Mesenteric fat pad (tissue), 1 donor: ENCODE measurements at regions not wholly inside any gene's neighbourhood (a gene's known extent, or its start where the extent isn't known, plus 50 kb on each side); places are given as distances from the start of the nearest gene placed in this dataset.
"Not testable (repeated sequence)": the region's sequence is repeated elsewhere in the genome, so short reads cannot be mapped to it uniquely, and the experiment has no call there.

ENCODE experiments used
- DNase-seq: peaks from one replicate; pipeline ENCODE4 v3.0.0-alpha.2; 2020; ENCODE audit warnings: low spot score
- donor health status: DM: yes; HTN: yes; CAD: no.

DNA sequence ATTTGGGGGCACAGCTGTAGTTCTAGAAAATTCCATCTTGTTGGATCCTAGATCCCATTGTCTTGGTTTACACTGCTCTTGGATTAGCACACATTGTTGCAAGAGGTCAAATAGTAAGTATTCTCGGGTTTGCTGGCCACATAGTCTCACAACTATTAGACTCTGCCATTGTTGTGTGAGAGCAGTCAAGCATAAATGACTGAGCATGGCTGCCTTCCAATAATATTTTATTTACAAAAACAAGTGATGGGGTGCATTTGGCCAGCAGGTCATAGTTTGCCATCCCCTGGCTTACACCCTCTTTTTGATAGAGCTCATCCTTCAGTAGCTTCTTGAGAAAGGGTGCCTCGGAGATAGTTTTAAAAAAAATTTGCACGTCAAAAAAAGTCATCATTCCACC is 77.9 kb upstream of the ALX4 start:
- no peak for DNase-seq

DNA sequence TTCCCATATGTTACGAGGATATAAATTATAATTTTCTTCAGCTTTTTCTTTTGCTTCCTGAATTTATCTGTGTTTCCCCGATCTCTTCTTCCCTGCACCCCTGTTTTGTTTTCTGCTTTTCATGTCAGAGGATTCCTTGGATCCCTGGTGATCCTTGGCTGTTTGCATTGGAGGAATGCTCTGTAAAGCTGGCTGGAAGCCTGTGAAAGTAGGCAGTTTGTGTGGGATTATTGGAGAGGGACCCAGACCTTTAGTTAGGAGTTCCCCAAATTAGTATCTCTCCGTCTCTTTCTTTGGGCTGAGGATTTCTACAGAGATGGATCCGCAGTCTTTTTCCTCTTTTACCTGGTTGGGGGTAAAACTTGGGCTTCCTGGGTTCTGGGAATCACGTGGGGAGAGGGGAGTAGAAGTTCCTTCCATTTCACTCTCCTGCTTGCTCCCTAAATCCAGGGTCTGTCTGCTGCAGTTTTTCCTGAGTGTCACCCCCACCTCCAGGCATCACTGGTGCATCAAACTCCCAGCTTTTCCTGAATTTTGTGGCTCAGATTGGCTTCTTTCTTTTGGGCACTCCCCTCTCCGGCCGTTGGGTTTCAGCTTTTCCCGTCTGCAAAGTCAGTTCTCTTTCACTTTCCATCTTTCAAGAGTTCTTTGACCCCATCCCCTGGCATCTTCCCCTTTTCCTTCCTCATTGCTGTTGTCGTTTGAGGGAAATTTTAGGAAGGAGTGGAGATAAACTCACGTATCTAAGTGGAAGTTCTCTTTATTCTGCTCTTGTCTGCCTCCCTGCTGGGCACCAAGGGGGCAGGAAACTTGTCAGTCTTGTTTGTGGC is 79.1 kb upstream of the ALX4 start:
- peak; percentile 5 for DNase-seq

DNA sequence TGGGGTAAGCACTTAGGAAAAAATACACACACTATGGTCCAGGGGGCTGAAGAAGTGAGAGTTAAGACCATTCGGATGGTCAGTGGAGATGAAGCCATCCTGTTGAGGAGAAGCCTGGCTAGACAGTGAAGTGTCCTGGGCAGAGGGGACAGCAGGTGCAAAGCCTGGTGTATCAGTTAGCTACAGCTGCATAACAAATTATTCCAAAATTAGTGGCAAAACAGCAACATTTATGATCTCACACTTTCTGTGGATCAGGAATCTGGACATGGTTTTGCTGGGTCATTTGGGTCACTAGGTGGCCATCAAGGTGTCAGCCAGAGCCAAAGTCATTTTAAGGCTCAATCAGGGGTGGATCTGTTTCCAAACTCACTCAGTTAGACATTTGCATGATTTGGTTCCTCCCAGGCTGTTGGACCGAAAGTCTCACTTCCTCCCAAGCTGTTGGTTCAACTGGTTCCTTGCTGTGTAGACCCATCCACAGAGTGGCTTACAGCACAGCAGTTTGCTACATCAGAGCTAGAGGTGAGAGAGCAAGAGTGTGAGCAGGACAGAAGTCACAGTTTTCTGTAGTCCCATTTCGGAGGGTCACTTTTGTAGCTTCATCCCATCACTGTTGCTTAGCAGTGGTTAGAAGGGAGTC is 80.1 kb upstream of the ALX4 start:
- DNase-seq = peak; percentile 12

DNA sequence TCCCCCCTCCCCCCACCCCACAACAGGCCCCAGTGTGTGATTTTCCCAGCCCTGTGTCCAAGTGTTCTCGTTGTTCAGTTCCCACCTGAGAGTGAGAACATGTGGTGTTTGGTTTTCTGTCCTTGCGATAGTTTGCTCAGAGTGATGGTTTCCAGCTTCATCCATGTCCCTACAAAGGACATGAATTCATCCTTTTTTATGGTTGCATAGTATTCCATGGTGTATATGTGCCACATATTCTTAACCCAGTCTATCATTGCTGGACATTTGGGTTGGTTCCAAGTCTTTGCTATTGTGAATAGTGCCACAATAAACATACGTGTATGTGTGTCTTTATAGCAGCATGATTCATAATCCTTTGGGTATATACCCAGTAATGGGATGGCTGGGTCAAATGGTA is 81.1 kb upstream of the ALX4 start:
- DNase-seq = not testable (repeated sequence)

DNA sequence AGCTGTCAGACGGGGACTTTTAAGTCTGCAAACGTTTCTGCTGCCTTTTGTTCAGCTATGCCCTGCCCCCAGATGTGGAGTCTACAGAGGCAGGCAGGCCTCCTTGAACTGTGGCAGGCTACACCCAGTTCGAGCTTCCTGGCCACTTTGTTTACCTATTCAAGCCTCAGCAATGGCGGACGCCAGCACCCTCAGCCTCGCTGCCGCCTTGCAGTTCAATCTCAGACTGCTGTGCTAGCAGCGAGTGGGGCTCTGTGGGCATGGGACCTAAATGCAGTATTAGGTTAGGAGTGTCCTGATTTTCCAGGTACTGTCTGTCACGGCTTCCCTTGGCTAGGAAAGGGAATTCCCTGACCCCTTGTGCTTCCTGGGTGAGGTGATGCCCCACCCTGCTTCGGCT is 86.8 kb upstream of the ALX4 start:
- DNase-seq = peak; percentile 75

DNA sequence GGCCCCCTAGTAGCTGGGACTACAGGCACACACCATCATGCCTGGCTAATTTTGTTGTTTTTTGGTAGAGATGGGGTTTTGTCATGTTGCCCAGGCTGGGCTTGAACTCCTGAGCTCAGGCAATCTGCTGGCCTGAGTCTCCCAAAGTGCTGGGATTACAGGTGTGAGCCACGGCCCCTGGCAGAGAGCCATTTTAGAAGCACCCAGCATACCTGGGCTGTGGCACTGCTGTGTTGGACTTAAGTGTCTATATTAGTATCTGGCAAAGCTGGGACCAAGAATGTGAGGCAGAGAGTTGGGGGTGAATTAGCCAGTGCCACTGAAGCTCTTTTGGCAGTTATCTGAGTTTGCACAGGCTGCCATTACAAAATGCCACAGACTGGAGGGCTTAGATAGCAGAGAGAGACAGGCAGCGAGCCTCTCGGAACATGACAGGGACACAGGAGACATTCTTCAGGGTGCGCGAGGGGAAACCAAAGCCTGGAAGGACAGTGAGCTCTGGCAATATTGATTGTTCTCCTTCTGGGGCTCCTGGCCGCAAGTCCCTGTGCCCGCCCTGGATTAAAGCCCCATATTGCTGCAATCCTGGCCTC is 87.7 kb upstream of the ALX4 start:
- DNase-seq = peak; percentile 67

DNA sequence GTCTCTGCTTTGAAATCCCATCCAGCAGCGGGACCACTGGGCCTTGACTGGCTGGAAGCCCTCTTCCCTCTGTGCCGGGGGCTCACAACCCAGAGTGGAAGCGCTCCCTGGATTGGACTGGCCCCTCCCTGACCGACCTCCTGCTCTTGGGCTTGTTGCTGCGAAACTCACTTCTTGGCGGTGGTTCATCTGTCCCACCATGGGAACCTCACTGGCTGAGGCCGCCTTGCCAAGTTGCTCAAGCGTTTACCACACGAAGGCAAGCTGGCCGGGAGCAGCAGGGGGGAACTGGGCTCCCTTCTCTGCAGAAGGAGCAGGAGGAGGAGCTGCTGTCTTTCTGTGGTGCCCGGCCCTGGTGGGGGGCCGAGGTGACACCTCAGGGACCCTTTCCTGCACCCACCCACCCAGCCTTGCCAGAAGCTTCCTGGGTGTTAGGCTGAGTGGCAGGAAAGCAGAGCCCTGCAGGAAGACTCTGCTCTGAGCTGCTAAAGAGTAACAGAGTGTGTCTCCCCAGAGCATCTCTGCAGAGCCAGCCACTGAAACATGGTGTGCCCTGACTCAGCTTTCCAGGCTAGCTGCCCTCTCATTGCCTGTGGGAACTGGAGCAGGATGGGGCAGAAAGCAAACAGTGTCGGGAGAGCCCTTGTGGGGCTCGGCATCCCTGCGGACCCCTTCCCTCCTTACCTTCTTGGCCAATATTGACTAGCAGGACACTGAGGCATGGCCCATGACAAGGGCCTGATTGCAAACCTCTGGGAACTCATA is 88.5 kb upstream of the ALX4 start:
- DNase-seq = peak; percentile 84

DNA sequence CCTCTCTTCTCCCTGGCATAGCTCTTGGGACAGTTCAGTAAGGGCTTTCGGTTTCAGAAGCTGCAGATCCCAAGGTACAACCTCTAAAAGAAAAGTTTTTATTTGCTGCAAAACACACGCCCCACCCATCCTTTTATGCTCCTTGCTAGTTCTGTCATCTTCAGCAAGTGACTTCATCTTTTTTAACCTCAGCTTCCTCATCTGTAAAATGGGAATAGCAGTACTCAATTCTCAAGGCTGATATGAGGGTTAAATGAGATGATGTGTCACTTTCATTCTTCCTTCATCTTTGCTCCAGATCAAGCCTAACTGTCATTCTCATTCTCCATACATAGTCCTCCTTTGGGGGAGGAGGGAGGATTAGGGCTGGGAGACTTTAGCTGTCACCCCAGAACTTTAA is 90.0 kb upstream of the ALX4 start:
- no peak for DNase-seq

DNA sequence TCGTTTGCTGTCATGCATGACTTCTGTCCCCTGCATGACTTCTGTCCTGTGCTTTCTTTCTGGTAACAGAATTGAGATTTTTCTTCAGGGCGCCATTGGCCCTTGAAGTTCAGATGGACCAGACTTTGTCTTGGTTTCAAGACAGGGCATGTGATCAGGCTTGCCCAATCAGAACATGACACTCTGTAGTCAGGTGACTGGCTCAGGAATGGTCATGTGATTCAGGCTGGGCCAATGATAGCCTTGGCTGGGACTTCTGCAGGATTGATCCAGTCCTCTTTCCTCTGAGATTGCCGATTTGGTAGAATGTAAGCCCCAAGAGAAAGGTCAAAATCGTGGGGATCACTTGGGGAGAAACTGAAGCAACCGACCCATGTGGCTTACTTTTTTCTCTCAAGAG is 90.5 kb upstream of the ALX4 start:
- no peak for DNase-seq

DNA sequence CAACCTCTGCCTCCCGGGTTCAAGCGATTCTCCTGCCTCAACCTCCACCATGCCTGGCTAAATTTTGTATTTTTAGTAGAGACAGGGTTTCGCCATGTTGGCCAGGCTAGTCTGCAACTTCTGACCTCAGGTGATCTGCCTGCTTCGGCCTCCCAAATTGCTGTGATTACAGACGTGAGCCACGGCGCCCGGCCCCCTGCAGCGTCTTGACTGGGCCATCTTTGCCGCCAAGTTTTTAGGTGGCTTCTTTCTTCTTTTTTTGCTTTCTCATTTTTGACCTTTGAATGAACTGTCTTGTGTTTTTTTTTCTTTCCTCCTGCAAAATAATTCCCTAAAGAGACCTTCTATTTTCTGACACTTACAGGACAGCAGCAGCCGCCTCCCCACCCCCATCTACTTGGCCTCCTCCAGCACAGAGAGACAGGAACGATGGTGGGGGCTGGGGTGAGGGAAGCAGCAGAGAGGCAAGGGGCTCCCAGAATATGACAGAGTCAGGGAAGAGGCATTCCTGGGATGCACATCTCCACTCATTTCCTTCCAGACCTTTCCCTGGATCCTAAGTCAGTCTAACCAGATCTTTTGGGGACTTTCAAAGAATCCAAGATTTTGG is 92.6 kb upstream of the ALX4 start:
- DNase-seq = no peak

DNA sequence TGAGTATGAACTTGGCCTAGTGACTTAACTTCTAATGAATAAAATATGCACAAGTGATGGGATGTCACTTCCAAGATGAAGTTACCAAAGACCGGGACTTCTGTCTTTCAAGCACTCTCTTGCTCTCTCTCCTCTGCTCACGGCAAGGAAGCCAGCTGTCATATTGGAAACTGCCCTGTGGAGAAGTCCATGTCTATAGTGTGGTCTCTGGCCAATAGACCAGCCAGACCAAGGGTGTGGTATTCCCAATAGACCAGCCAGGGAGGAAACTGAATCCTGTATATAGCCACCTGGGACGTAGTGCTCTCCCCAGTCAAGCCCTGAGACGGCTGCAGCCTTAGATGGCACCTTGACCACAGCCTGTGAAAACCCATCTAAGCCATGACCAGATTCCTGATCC is 93.2 kb upstream of the ALX4 start:
- DNase-seq = no peak

DNA sequence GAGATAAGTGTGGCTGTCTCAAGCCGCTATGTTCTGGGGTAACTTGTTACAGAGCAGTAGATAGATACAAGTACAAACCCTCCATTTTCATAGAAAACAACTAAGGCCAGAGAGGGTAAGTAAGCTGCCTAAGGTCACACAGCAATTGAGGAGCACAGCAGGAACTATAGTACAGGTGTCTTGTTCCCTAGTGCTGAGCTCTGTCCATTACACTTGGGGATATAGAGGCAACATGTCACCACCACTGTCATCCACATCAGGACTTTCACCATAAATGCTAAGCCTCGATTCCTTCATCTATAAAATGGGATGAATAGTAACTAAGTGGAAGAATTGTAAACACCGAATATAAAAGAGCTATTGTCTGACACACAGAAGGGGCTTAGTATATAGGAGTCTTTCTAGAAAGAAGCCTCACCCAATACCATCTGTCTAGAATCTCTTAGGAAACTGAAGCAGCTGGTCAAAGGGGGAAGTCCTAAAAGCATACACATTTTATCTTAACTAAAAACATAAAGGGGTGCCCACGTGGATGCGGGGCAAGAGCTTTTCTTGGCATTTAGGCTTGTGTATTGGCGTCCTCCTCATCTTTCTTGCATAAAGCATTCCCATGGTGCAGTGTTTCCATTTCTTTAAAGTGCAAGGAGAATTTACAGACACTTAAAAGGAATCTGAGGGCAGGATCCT is 93.8 kb upstream of the ALX4 start:
- DNase-seq = no peak

DNA sequence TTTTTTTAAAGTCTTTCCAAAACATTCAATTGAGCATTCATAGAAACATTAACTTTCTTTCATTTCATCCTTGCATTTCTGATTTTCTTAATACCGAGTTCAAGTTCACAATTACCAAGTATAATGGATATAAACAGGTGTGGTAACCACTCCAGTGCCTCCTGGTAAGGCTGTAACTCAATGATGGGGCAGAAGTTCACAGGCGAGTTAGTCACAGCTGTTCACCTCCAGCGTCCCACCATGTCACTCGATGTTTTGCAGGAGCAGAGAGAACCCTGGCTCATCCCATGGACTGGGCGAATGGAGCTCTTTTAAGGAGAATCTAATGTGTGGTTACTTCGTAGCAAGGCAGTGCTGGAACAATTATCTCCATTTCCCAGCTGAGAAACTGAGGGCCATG is 94.4 kb upstream of the ALX4 start:
- no peak for DNase-seq

DNA sequence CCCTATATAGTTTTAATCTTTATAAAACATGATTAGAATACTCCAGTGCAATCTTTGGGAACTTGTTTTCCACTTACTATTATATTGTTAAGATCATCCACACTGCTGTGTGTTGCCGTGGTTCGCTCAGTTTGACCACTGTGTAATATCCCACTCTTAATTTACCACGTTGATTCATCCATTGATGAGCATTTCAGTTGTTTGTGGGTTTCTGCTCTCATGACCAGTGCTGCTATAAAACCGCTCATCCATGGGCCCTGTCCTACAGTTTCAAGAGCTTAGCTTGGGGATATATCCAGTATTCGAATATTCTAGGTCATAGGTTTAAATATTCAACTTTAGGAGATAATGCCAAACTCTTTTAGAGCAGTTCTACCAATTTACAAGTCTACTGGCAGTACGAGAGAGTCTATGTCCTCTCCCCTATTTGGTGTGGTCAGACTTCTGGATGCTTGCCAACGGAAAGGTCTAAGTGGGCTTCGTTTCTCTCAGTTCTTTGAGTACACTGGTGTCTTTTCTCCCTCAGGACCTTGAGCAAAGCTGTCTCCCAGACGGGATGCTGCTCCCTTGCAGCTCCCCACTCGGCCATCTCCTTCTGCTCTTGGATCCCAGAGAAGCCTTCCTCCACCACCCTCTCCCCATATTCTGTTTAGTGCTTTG is 94.9 kb upstream of the ALX4 start:
- no peak for DNase-seq

DNA sequence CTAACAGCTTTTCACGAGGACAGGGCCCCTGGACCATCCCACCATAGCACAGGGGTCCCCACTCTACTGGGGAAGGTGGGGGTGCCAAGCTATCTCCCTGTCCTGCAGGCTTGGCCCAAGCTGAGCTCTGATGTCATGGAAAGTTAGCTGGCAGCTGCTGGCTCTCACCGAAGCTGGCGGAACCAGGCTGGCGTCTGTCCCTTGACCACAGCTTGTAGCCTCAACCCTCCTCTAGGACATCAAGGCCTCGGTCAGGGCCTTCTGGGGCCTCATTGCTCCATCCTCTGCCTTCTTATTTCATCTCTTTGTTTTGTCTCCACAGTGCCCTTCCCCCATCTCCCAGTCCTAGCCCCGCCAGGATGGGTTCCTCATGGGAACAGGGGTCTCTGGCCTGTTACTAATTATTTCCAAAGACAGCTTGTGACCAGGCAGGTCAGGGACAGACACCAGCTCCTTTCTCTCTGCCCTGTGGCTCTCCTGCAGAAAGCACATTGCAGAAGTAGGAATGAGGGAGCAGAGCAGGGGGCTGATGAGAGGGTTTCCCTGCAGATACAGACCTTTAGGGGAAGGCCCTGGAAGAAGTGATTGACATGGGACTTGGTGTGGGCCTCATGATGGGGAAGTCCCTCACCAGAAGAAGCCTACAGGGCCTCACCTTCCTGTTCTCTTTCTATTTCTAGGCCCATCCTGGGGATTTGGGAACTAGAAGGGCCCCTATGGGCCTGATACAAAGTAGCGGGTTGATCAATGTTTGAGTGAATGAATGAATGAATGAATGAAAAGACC is 97.5 kb upstream of the ALX4 start:
- DNase-seq = no peak

DNA sequence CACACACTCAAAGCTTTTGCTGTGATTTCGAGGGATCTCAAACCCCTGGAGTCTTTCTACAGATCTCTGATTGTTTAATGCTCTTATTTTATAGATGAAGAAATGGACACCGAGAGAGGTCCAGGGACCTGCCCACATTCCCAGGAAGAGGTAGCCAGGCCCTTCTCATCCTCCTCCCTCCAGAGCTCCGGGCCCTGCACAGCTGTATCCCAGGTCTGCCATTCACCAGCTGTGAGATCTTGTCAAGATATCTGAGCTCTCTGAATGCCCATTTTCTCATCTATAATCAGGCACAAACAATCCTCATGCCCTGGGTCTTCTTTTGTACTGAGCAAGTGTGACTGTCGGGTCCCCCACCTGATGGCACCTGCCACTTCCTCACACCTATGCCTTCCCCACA is 98.2 kb upstream of the ALX4 start:
- DNase-seq = no peak

DNA sequence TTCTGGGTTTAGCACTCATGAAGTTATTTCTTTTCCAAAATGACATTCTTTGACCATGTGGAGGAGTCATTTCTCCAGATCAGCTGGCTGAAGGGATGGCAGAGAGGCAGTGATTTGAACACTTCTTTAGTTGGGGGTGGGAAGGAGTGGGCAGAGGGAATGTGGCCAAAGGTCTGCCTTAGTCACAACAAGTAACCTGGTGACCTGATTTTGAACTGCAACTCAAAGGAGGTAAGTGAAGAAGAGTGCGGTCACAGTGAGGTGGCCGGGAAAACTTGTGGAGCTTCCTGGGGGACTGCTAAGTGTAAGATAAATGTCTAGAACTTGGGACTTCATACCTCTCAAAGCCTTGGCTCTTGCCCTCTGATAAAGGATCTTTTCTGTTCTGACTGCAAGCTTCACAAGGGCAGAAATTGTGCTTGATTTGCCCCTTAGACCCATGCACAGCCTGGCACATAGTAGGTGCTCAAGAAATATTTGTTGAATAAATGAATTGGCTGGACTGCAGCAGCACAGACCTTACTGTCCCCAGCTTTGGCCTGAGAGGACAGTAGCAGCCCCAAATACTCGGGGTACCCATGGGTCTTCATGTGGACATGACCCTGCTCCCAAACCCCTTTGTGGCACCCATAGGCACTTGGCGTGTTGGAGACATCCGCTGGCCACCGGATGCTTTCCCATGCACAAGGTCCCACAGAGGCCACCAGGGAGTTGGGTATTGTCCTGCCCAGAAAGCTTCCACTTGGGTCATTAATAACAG is 99.0 kb upstream of the ALX4 start:
- DNase-seq = no peak

DNA sequence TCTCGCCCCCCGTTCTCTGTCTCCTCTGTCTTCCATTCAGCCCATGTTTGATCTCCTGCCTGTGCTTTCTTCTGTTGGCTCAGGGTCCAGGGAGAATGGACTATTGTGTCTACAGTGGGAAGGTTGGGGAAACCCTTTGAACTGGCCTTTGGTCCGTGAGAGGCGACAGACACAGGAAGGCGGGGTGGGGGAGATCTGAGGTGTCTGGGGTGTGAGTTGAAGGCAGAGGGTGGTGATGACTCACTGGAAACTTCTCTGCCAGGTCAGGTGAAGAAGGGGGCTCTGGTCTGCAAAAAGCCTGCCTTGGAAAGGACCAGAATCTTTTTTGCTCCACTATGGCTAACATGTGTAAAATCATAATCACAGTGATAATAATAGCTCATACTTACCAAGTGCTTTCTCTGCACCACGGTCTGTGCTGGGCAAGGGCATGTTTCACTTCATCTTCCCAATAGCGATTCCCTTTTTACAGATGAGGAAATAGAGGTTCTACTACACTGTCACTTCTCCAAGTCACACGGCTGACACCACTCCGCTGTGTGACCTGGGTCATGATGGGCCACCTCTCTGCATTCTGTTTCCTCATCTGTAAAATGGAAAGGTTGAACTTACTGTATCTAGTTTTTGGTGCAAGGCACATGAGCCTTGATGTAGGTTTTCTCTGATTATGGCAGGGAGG is 99.8 kb upstream of the ALX4 start:
- no peak for DNase-seq
